Endothelial cell of hepatic sinusoid (primary cell): ENCODE measurements at regions not wholly inside any gene's neighbourhood (a gene's known extent, or its start where the extent isn't known, plus 50 kb on each side); places are given as distances from the start of the nearest gene placed in this dataset.
"Not testable (repeated sequence)": the region's sequence is repeated elsewhere in the genome, so short reads cannot be mapped to it uniquely, and the experiment has no call there.

Source experiments
- in situ Hi-C: cut with HindIII; loops from 2 replicates; pipeline ENCODE4 v1.10.0; 2017; ENCODE audit warnings: low sequenced_read_pairs

DNA sequence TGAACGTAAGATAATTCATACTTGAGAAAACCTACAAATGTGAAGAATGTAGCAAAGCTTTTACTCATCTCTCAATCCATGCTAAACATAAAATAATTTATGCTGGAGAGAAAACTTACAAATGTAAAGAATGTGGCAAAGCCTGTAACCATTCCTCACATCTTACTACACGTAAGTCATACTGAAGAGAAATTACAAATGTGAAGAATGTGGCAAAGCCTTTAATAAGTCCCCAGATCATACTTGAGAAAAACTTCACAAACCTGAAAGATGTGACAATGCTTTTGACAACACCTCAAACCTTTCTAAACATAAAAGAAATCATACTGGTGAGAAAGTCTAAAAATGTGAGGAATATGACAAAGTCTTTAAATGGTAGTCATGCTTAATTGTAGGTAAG, 89.4 kb downstream of the ZNF675 start:
- in situ Hi-C loops, result loop anchor here (5.0 kb wide), 1 partner anchor 35 kb away; no protein-coding TSS in a partner anchor

DNA sequence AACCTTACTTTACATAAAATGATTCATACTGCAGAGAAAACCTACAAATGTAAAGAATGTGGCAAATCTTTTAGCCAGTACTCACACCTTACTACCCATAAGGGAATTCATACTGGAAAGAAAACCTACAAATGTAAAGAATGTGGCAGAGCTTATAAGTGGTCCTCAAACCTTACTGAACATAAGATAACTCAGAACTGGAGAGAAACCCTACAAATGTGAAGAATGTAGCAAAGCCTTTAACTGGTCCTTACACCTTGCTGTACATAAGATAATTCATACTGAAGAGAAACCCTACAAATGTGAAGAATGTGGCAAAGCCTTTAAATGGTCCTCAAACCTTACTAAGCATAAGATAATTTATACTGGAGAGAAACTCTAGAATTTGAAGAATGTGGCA, 90.1 kb downstream of the ZNF675 start:
- in situ Hi-C loops, result loop anchor here (5.0 kb wide), 1 partner anchor 35 kb away; no protein-coding TSS in a partner anchor

DNA sequence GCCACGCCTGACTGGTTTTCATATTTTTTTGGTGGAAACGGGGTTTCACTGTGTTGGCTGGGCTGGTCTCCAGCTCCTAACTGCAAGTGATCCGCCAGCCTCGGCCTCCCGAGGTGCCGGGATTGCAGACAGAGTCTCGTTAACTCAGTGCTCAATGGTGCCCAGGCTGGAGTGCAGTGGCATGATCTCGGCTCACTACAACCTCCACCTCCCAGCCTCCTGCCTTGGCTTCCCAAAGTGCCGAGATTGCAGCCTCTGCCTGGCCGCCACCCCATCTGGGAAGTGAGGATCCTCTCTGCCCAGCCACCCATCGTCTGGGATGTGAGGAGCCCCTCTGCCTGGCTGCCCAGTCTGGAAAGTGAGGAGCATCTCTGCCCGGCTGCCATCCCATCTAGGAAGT, 92.7 kb downstream of the ZNF675 start:
- in situ Hi-C loops, result not testable (repeated sequence)

DNA sequence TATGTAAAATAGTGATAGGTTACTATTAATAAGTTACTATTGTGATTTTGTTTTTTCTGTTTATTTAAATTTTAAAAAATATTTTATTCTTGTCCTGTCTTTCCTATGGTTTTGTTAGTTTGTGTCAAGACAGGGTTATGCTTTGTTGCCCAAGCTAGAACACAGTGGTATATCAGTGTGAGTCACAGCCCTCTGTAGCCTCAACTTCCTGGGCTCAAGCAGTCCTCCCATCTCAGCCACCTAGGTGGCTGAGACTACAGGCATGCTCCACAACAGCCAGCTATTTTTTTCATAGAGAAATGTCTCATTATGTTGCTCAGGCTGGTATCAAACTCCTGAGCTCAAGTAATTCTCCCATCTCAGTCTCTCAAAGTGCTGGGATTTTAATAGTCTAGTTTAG, 99.5 kb downstream of the ZNF675 start:
- in situ Hi-C loops, result no loop called here

DNA sequence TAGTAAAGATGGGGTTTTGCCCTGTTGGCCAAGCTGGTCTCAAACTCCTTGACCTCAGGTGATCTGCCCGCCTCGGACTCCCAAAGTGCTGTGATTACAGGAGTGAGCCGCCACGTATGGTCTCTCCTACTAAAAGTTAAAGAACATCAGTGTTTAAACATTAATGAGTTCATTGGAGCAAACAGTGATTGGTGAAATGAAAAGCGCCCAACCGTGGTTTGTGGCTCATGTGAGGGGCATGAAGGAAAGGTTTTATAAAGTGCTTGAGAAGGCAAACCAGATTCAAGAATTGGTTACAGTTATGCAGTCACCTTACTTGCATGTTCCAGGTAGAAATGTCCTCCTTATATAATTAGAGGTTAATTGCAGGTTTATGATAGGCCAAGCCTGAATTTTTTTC, 109.5 kb downstream of the ZNF675 start:
- in situ Hi-C loops, result no loop called here

DNA sequence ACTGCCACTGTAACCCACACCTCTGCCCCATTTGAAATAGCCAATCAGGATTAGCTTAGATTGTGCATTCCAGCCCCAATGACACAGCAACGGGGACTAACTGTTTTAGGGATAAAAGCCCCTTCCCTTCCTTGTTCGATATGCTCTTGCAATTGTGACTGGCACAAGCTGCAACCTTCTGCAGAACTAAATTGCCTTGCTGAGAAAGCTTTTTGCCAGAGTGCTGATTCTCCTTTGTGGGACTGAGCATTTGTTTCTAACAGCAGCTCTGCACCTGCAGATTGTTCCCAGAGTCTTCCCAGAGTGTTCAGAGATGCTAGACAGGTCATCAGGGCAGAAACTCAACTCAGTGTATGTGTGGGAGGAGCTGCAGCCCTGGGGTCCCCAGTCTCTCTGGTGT, 115.8 kb downstream of the ZNF675 start:
- in situ Hi-C loops, result no loop called here

DNA sequence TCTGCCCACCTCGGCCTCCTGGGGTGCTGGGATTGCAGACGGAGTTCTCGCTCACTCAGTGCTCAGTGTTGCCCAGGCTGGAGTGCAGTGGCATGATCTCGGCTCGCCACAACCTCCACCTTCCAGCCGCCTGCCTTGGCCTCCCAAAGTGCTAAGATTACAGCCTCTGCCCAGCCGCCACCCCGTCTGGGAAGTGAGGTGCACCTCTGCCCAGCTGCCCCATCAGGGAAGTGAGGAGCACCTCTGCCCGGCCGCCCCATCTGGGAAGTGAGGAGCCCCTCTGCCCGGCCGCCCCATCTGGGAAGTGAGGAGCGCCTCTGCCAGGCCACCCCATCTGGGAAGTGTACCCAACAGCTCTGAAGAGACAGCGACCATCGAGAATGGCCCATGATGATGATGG, 118.9 kb downstream of the ZNF675 start:
- in situ Hi-C loops, result not testable (repeated sequence)

DNA sequence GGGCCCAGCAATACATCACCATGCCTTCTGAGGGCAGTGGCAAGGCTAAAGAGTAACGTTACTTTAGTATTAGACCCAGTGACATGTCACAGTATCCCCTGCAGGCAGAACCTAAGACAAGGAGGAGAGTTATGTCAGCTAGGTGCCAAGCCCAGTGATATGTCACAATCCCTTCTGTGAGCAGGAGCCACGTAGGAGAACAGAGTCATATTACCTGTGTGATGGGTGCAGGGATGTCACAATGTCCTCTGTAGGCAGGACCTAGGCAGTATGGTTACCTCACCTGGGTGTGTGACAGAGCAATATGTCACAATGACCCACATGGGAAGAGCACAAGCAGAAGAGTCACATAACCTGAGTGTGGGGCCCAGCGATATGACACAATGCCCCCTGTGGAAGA, 121.8 kb downstream of the ZNF675 start:
- in situ Hi-C loops, result no loop called here

DNA sequence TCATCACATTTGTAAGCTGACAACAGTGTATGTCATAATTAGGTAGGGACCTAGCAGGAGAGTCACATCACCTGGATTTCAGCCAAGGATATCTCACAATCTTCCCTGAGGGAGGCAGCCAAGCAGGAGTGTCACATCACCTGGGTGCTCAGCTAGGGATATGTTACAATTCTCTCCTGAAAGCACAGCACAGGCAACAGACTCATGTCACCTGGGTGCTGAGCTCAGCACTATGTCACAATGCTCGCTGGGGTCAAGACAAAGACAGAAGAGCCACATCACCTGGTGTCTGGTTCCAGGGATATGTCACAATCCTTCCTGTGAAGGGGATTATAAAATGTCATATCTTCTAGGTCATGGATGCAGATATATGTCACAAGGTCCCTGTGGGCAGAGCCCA, 123.7 kb downstream of the ZNF675 start:
- in situ Hi-C loops, result no loop called here

DNA sequence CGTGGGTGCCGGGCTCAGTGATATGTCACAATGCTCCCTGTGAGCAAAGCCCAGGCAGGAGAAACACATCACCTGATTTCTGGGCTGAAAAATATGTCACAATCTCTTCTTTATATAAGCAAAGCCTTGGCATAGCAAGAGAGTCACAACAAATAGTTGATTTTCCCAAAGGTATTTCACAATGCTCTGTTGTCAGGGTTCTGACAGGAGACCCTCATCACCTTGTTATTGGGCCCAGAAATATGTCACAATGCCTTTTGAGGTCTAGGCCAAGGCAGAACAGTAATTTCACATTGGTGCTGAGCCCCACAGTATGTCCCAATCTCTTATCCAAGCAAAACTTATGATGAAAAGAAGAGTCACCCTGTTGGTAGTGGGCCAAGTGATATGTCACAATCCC, 125.7 kb downstream of the ZNF675 start:
- in situ Hi-C loops, result no loop called here

DNA sequence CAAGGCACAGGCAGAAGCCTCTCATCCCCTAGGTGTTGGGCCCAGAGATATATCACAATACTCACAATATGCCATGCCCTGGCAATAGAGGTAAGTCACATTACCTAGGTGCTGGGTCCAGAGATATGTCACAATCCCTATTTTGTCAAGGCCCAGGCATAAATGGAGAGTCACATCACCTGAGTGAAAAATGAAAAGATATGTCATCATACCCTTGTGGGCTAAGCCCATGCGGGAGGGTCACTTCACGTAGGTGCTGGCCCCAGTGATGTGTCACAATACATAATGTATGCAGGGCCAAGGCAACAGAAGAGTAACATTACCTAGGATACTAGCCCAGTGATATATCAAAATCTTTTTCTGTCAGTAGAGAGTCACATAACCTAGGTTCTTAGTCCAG, 127.0 kb downstream of the ZNF675 start:
- in situ Hi-C loops, result no loop called here

DNA sequence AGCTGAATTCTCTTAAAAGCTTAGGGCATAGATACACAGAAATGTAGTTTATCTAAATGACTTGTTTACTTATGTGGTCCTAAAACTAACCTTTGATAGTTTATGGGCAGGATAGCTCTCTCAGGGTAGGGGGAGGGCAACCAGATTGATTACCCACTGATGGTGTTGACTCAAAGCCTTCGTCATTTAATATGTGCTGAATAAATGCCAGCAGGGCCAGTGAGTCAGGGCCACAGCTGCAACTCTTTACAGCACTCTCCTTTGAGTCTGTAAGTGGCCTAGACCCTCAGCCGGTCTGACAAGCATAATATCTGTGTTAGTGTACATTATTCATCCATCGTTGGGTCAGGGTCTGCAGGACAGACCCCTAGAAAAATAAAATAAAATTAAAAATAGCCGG, 128.5 kb downstream of the ZNF675 start:
- in situ Hi-C loops, result loop anchor here (5.0 to 10.0 kb wide), 2 partner anchors 49 to 84 kb away; no protein-coding TSS in a partner anchor

DNA sequence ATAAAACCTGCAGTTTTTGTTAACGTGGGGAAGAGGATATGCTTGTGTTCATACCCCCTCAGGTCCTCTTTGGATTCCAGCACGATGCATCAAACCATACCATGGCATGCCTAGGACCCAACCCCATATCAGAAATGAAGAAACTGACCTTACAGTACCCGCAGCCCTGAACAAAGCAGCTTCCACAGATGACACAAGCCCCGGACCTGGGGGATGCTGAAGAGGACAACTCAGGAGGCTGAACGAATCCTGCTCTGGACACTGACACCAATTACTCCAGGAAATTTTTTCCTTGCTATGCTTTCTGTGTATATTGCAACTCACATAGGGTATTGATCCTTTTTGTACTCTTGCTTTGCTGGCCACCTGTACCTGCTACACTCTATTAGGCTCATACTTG, 129.6 kb downstream of the ZNF675 start:
- in situ Hi-C loops, result loop anchor here (5.0 to 10.0 kb wide), 2 partner anchors 50 to 83 kb away; no protein-coding TSS in a partner anchor

DNA sequence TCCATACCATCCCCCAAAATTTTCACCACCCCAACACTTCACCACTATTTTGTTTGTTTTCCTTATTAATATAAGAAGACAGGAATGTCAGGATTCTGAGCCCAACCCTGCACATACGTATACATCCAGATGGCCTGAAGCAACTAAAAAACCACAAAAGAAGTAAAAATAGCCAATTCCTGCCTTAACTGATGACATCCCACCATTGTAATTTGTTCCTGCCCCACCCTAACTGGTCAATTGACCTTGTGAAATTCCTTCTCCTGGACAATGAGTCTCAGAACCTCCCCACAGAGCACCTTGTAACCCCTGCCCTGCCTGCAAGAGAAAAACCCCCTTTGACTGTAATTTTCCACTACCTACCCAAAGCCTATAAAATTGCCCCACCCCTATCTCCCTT, 132.5 kb downstream of the ZNF675 start:
- in situ Hi-C loops, result loop anchor here (10.0 kb wide), 1 partner anchor 80 kb away; no protein-coding TSS in a partner anchor

DNA sequence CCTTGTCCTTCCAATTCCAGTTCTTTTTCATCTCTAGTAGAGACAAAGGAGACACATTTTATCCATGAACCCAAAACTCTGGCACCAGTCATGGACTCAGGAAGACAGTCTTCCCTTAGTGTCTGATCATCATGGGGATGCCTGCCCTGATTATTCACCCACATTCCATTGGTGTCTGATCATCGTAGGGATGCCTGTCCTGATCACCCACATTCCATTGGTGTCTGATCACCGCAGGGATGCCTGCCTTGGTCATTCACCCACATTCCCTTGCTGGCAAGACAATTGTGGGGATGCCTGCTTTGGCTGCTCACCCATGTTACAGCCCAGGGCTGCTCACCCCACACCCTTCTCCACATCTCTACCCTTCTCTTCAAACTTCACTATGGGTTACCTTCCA, 136.9 kb downstream of the ZNF675 start:
- in situ Hi-C loops, result loop anchor here (10.0 kb wide), 1 partner anchor 75 kb away; no protein-coding TSS in a partner anchor

DNA sequence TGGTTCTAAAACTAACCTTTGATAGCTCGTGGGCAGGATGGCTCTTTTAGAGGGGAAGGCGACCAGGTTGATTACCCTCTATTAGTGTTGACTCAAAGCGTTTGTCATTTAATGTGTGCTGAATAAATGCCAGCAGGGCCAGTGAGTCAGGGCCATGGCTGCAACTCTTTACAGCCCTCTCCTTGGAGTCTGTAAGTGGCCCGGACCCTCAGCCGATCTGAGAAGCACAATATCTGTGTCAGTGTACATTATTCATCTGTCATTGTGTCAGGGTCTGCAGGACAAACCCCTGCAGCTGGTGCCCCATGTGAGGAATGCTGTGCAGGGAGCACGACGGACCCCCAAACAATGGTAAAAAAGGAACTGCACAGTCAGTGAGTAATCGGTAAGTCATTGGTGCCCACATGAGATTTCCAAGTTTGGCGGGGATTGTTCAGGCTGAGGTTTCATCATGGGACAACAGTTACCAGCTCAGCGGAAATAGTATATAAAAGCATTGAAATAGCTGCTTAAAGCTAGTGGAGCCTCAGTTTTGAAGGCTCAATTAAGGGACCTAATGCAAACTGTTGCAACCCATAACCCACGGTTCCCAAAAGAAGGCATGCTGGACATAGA, 139.1 kb downstream of the ZNF675 start:
- in situ Hi-C loops, result no loop called here

DNA sequence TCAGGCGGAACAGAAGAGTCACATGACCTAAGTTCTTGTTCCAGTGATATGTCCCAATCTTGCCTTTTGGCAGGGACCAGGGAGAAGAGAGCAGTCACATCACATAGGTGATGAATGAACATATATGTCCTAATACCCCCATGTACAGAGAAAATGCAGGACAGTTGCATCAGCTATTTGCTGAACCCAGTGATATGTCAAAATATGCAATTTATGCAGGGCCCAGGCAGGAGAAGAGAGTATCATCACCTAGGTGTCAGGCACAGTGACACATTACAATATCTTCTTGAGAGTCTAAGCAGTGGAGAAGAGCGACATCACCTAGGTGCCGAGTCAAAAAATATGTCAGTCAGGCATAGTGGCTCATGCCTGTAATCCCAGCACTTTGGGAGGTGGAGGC, 139.9 kb downstream of the ZNF675 start:
- in situ Hi-C loops, result no loop called here

DNA sequence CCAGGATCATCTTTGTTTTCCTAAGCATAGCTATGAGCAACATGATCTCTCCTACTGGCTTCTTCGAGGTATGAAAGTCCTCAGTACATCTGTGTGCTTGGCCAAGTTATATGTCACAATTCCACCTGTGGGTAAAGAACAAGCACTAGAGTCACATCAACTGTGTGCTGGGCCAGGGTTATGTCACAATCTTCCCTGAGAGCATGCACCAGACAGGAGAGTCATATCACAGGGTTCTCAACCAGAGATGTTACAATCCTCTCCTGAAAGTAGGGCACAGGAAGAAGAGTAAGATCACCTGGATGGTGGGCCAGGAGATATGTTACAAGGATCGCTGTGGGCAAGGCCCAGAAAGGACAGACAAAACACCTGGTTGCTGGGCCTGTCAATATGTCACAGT, 143.7 kb downstream of the ZNF675 start:
- in situ Hi-C loops, result no loop called here

DNA sequence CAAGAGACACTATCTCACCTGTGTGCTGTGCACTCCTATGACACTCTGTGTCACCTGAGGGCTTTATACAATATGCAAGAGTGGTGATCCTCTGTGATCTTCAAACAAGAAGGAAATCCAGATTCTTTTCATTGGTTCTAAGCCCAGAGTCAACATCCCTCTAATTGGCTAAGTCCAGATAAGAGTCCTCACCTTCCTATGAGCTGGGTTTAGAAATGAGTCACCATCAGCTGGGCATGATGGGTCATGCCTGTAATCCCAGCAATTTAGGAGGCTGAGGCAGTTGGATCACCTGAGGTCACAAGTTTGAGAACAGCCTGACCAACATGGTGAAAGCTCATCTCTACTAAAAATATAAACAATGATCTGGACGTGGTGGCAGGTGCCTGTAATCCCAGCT, 144.4 kb downstream of the ZNF675 start:
- in situ Hi-C loops, result no loop called here

DNA sequence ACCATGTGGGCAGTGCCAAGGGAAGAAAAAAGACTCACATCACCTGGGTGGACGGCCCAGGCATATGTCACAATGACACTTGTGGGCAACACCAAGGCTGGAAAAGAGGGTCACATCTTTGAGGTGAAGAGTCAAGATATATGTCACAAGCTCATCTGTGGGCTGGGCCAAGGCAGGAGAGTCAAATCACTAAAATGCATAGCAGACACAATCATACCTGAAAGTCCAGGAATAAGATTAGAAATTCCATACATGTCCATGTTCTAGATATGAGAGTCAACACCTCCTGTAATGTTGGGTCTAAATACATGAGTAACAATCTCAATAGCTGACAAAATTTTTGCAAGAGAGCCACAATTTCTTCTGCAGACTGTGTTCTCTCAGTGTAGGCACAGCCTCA, 145.0 kb downstream of the ZNF675 start:
- in situ Hi-C loops, result no loop called here

DNA sequence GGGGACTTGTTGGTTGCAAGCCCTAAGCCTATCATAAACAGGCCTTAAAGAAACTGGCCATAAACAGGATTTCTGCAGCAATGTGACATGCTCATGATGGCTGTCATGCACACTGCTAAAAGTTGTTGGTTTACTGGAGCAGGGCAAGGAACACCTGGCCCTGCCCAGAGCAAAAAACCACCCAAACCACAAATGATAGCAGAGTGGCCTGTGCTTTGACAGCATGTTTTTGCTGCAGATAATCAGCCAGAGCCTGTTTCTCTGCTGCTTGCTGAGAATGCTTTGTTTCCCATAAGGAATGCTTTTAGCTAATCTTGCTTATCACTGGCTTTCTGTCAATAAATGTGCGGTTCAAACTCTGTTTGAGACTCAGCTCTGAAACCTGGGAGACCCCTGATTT, 144.9 kb upstream of the ZNF91 start:
- in situ Hi-C loops, result not testable (repeated sequence)

DNA sequence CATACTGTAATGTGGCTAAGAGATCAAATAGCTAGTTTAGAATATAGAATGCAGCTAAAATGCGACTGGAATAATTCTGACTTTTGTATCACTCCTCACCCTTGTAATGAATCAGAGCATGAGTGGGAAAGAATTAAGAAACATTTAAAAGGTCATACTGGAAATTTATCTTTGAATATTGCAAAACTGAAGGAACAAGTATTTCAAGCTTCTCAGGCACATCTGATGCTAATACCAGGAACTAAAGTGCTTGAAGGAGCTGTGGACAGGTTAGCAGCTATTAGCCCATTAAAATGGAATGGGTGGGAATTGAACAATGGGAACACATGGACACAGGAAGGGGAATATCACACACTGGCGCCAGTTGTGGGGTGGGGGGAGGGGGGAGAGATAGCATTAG, 144.2 kb upstream of the ZNF91 start:
- in situ Hi-C loops, result no loop called here

DNA sequence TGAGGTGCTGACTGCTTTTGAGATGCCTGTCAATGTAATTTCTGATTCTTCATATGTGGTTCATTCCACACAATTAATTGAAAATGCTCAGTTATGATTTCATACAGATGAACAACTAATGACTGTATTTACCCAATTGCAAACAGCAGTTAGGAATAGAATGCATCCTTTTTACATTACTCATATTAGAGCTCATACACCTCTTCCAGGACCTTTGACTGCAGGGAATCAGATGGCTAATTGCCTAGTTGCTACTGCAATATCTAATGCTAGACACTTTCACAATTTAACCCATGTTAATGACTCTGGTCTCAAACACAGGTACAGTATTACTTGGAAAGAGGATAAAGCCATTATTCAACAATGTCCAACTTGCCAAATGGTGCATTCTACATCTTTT, 141.9 kb upstream of the ZNF91 start:
- in situ Hi-C loops, result not testable (repeated sequence)
